ENCODE measurements at regions not wholly inside any gene's neighbourhood (a gene's known extent, or its start where the extent isn't known, plus 50 kb on each side); places are given as distances from the start of the nearest gene placed in this dataset.

- POLR2A ChIA-PET = interaction anchor here (1.2 kb wide), 1 partner anchor 13 kb away, joined by 4 read pairs; no protein-coding TSS in a partner anchor
Measured at GRCh38 chr21:37993071-37993470, 76.8 kb upstream of the KCNJ6 start.

GRCh38 chr21:37994211-37994610, 78.0 kb upstream of the KCNJ6 start:
- intact Hi-C loops (cut with micrococcal nuclease; ENCODE audit: unreplicated experiment) = no loop called here
- no peak for TF ChIP-seq EZH2phosphoT487 (IDR thresholded peaks at IDR 0.05; ENCODE audit: borderline replicate concordance, low read depth, low read length)
- no peak for TF ChIP-seq CTCF (conservative IDR thresholded peaks at IDR 0.05; ENCODE audit: low read length)
- H4K20me1 ChIP-seq (ENCODE audit: insufficient read depth, low read length) = no peaks in the 10 kb centered on the region
- CTCF ChIA-PET (ENCODE audit: unreplicated experiment) = no interaction called here
- H3K4me1 ChIP-seq (ENCODE audit: insufficient read depth, low read length, poor library complexity, severe bottlenecking) = no peaks in the 10 kb centered on the region
- H3K4me2 ChIP-seq (ENCODE audit: low read length) = no peak overlapping the region
- no peak overlapping the region for H2AFZ ChIP-seq (ENCODE audit: low read length)
- no peak overlapping the region for H3K4me3 ChIP-seq (ENCODE audit: low read depth, low read length, poor library complexity, severe bottlenecking)
- H3K9me2 ChIP-seq (ENCODE audit: insufficient read depth, low read length) = no peaks in the 10 kb centered on the region
- no peaks in the 10 kb centered on the region for H3K79me2 ChIP-seq (ENCODE audit: insufficient read depth, low read depth, low read length)
- POLR2A ChIA-PET = interaction anchor here (0.5 to 1.2 kb wide), 2 partner anchors 12 to 383 kb away, joined by 4 to 5 read pairs; no protein-coding TSS in a partner anchor
- no peaks in the 10 kb centered on the region for H3K9me3 ChIP-seq (ENCODE audit: low read length)
- no peak for DNase-seq (ENCODE audit: low spot score)
- H3K27ac ChIP-seq (ENCODE audit: low read depth, low read length, poor library complexity, severe bottlenecking) = no peak overlapping the region
- no TSS peak for BruUV-seq (replicated peaks)
- H3K36me3 ChIP-seq (ENCODE audit: insufficient read depth, low read length) = no peaks in the 10 kb centered on the region

More at GRCh38 chr21:37993071-37993470, 76.8 kb upstream of the KCNJ6 start:
- no peak overlapping the region for H3K27ac ChIP-seq (ENCODE audit: low read depth, low read length, poor library complexity, severe bottlenecking)
- H3K4me2 ChIP-seq (ENCODE audit: low read length) = no peak overlapping the region
- no peaks in the 10 kb centered on the region for H3K36me3 ChIP-seq (ENCODE audit: insufficient read depth, low read length)
- H3K4me3 ChIP-seq (ENCODE audit: low read depth, low read length, poor library complexity, severe bottlenecking) = no peak overlapping the region
- CTCF ChIA-PET (ENCODE audit: unreplicated experiment) = no interaction called here
- H3K9me3 ChIP-seq (ENCODE audit: low read length) = no peaks in the 10 kb centered on the region
- DNase-seq (ENCODE audit: low spot score) = no peak
- BruUV-seq (replicated peaks) = no TSS peak
- TF ChIP-seq CTCF (conservative IDR thresholded peaks at IDR 0.05; ENCODE audit: low read length) (no peak), EZH2phosphoT487 (IDR thresholded peaks at IDR 0.05; ENCODE audit: borderline replicate concordance, low read depth, low read length) (no peak)
- no peaks in the 10 kb centered on the region for H3K9me2 ChIP-seq (ENCODE audit: insufficient read depth, low read length)
- H2AFZ ChIP-seq (ENCODE audit: low read length) = no peak overlapping the region
- H4K20me1 ChIP-seq (ENCODE audit: insufficient read depth, low read length) = no peaks in the 10 kb centered on the region
- no peaks in the 10 kb centered on the region for H3K79me2 ChIP-seq (ENCODE audit: insufficient read depth, low read depth, low read length)
- H3K4me1 ChIP-seq (ENCODE audit: insufficient read depth, low read length, poor library complexity, severe bottlenecking) = no peaks in the 10 kb centered on the region
- intact Hi-C loops (cut with micrococcal nuclease; ENCODE audit: unreplicated experiment) = no loop called here

GRCh38 chr21:38012672-38013071, 96.4 kb upstream of the KCNJ6 start:
- POLR2A ChIA-PET = no interaction called here
- Histone ChIP-seq H3K36me3 (ENCODE audit: insufficient read depth, low read length) (no peaks in the 10 kb centered on the region), H3K4me1 (ENCODE audit: insufficient read depth, low read length, poor library complexity, severe bottlenecking) (no peaks in the 10 kb centered on the region), H3K4me3 (ENCODE audit: low read depth, low read length, poor library complexity, severe bottlenecking) (no peak overlapping the region), H4K20me1 (ENCODE audit: insufficient read depth, low read length) (no peaks in the 10 kb centered on the region), H3K27ac (ENCODE audit: low read depth, low read length, poor library complexity, severe bottlenecking) (no peak overlapping the region), H3K9me3 (ENCODE audit: low read length) (no peaks in the 10 kb centered on the region), H2AFZ (ENCODE audit: low read length) (no peak overlapping the region), H3K4me2 (ENCODE audit: low read length) (no peak overlapping the region), H3K9me2 (ENCODE audit: insufficient read depth, low read length) (no peaks in the 10 kb centered on the region), H3K79me2 (ENCODE audit: insufficient read depth, low read depth, low read length) (no peaks in the 10 kb centered on the region)
- intact Hi-C loops (cut with micrococcal nuclease; ENCODE audit: unreplicated experiment) = no loop called here
- DNase-seq (ENCODE audit: low spot score) = no peak
- CTCF ChIA-PET (ENCODE audit: unreplicated experiment) = no interaction called here
- no TSS peak for BruUV-seq (replicated peaks)
- TF ChIP-seq CTCF (conservative IDR thresholded peaks at IDR 0.05; ENCODE audit: low read length) (no peak), EZH2phosphoT487 (IDR thresholded peaks at IDR 0.05; ENCODE audit: borderline replicate concordance, low read depth, low read length) (no peak)

All from OCI-LY7 (cell line).